Left ventricle myocardium inferior (tissue), 1 donor: ENCODE measurements at regions not wholly inside any gene's neighbourhood (a gene's known extent, or its start where the extent isn't known, plus 50 kb on each side); places are given as distances from the start of the nearest gene placed in this dataset.

Experiments used
- DNase-seq: peaks from one replicate; pipeline ENCODE4 v3.0.0-alpha.2; 2020
- H3K27ac ChIP-seq: fragments of 200-600 bp; replicated peaks from 2 replicates; pipeline ENCODE4 v1.8.0; 2021
- H3K27me3 ChIP-seq: fragments of 200-600 bp; 2 replicates; pipeline ENCODE4 v1.8.0; 2021; ENCODE audit warnings: low read depth
- H3K36me3 ChIP-seq: fragments of 200-600 bp; 2 replicates; pipeline ENCODE4 v1.8.0; 2021
- H3K4me1 ChIP-seq: fragments of 200-600 bp; 2 replicates; pipeline ENCODE4 v1.8.0; 2021
- H3K4me3 ChIP-seq: fragments of 200-600 bp; 2 replicates; pipeline ENCODE4 v1.8.0; 2021; ENCODE audit warnings: mild to moderate bottlenecking, moderate library complexity
- H3K9me3 ChIP-seq: fragments of 200-600 bp; replicated peaks from 2 replicates; pipeline ENCODE4 v1.8.0; 2021
- intact Hi-C: fragments of 100-400 bp; cut with micrococcal nuclease; formaldehyde crosslinking; loops from one replicate; pipeline ENCODE4 v1.11.0; 2022
- TF ChIP-seq, protein P1 (sequence below): fragments of 200-600 bp; IDR thresholded peaks from 2 replicates; pipeline ENCODE4 v1.8.0; 2021; ENCODE audit warnings: antibody characterized with exemption, mild to moderate bottlenecking, borderline replicate concordance
- donor health status: DM: no; HTN: yes; CAD: no; lungs with severe emphysema.

DNA sequence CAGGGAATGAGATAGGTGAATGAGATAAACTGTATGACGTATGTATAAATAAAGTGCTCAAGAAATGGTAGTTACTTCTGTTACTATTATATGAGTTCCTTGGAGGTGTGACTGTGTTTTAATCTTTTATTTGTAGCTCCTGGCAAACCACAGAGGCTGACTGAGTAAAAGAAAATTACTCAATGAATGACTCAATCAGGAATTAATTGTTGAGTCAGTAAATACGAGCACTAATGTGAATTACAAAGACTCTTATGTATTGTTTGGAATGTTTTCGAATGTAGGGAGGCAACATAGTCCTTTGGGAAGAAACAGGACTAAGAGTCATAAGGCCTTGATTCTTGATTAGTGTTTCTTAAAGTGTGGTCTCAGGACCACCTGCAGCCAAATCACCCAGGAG lies 51.1 kb upstream of the BLID start:
- H3K4me1 ChIP-seq = no peaks in the 10 kb centered on the region
- H3K27ac ChIP-seq = no peak overlapping the region
- intact Hi-C loops = no loop called here

DNA sequence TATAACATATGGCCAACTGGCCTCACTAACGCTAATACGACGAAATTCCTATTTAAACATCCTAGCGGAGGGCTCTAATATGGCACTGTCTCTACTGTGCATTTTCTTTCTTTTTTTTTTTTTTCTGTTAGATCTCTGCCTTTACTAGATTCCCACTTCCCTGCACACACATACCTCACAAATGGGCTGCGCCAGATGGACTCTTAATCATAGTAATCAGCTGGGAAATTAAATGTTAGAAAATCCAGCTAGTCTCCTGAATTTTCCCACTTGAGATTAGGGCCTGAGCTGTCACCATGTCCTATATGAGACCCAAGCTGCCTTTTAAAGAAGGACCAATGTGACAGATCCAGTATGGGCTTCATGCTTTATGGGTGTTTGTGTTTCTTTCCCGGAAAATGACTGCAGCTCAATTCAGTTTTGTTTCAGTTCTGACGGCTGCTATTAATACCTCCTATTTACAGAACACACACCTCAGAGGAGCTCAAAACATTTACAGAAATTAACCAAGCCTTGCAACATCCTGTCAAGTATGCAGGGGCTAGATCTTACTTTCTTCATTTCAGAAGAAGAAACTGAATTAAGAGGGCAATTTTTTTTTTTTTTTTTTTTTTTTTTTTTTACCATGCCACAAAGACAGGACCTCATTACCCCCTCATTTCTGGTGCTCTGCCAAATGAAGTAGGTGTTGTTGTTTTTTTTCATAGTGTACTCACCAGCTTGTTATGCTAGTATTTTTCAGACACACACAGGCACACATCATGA lies 49.8 kb upstream of the BLID start:
- no peaks in the 10 kb centered on the region for H3K36me3 ChIP-seq
- peaks cover 3% of the 10 kb centered on the region for H3K27me3 ChIP-seq
- intact Hi-C loops = no loop called here
- no peaks in the 10 kb centered on the region for H3K4me1 ChIP-seq
- H3K27ac ChIP-seq = no peak overlapping the region
- no peaks in the 10 kb centered on the region for H3K9me3 ChIP-seq
- no peak for DNase-seq
- TF ChIP-seq, protein P1, sequence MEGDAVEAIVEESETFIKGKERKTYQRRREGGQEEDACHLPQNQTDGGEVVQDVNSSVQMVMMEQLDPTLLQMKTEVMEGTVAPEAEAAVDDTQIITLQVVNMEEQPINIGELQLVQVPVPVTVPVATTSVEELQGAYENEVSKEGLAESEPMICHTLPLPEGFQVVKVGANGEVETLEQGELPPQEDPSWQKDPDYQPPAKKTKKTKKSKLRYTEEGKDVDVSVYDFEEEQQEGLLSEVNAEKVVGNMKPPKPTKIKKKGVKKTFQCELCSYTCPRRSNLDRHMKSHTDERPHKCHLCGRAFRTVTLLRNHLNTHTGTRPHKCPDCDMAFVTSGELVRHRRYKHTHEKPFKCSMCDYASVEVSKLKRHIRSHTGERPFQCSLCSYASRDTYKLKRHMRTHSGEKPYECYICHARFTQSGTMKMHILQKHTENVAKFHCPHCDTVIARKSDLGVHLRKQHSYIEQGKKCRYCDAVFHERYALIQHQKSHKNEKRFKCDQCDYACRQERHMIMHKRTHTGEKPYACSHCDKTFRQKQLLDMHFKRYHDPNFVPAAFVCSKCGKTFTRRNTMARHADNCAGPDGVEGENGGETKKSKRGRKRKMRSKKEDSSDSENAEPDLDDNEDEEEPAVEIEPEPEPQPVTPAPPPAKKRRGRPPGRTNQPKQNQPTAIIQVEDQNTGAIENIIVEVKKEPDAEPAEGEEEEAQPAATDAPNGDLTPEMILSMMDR = no peak
- no peak overlapping the region for H3K4me3 ChIP-seq

More for the DNA sequence above, 51.1 kb upstream of the BLID start:
- Histone ChIP-seq H3K27me3 (no peaks in the 10 kb centered on the region), H3K9me3 (no peaks in the 10 kb centered on the region), H3K4me3 (no peak overlapping the region), H3K36me3 (no peaks in the 10 kb centered on the region)
- TF ChIP-seq, protein P1 = no peak
- no peak for DNase-seq
